Upper lobe of left lung (tissue), 4 donors: ENCODE measurements at regions not wholly inside any gene's neighbourhood (a gene's known extent, or its start where the extent isn't known, plus 50 kb on each side); places are given as distances from the start of the nearest gene placed in this dataset.

Experiments used
- EP300 ChIP-seq, 4 donors: sonication (generic); formaldehyde crosslinking; IDR thresholded peaks; one replicate each; pipeline ENCODE4 v1.5.1; 2017; ENCODE audit warnings: antibody characterized with exemption in 4 of 4, control low read depth in 2 of 4
- TF ChIP-seq, protein P1 (sequence below), 6 experiments: fragments of 450-650 bp in 4 of 6; fragments of 200-600 bp in 2 of 6; sonication (generic) in 2 of 6; IDR thresholded peaks; one replicate each; pipeline ENCODE4 v1.5.1; 2016 to 2019; ENCODE audit warnings: antibody characterized with exemption in 6 of 6

DNA sequence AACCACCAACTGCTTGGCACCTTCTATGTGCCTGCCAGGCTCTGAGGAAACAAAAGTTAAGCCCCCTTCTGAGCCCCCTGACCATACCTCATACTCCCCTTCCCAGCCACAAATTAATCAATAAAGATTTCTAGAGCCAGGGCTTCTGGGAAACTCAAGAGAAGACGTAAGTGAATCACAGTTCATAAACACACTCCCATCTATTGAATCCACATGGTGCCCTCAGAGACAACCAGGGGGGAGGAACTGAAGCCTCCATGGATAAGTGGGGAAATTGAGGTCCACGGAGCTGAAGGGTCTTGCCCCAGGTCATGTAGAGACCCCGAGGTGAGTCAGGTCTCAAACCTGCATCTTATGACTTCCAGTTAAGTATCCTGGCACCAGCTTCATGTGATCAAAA, 150.6 kb downstream of the MN1 start:
- TF ChIP-seq, protein P1, sequence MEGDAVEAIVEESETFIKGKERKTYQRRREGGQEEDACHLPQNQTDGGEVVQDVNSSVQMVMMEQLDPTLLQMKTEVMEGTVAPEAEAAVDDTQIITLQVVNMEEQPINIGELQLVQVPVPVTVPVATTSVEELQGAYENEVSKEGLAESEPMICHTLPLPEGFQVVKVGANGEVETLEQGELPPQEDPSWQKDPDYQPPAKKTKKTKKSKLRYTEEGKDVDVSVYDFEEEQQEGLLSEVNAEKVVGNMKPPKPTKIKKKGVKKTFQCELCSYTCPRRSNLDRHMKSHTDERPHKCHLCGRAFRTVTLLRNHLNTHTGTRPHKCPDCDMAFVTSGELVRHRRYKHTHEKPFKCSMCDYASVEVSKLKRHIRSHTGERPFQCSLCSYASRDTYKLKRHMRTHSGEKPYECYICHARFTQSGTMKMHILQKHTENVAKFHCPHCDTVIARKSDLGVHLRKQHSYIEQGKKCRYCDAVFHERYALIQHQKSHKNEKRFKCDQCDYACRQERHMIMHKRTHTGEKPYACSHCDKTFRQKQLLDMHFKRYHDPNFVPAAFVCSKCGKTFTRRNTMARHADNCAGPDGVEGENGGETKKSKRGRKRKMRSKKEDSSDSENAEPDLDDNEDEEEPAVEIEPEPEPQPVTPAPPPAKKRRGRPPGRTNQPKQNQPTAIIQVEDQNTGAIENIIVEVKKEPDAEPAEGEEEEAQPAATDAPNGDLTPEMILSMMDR (IDR thresholded peaks at IDR 0.05) = no peak
- no peak for TF ChIP-seq EP300 (IDR thresholded peaks at IDR 0.05)
